Body of pancreas (tissue), 4 donors: ENCODE measurements at regions not wholly inside any gene's neighbourhood (a gene's known extent, or its start where the extent isn't known, plus 50 kb on each side); places are given as distances from the start of the nearest gene placed in this dataset.

Experiments
- POLR2A ChIP-seq, 3 donors: fragments of 450-650 bp; IDR thresholded peaks; one replicate each; pipeline ENCODE4 v1.6.1; 2016; ENCODE audit warnings: antibody characterized with exemption in 3 of 3, mild to moderate bottlenecking in 2 of 3
- TF ChIP-seq, protein P1 (sequence below), 7 experiments: fragments of 450-650 bp in 4 of 7; fragments of 200-600 bp in 3 of 7; sonication (generic) in 3 of 7; IDR thresholded peaks; one replicate each; pipeline ENCODE4 v1.5.1; 2016 to 2019; ENCODE audit warnings: antibody characterized with exemption in 7 of 7

DNA sequence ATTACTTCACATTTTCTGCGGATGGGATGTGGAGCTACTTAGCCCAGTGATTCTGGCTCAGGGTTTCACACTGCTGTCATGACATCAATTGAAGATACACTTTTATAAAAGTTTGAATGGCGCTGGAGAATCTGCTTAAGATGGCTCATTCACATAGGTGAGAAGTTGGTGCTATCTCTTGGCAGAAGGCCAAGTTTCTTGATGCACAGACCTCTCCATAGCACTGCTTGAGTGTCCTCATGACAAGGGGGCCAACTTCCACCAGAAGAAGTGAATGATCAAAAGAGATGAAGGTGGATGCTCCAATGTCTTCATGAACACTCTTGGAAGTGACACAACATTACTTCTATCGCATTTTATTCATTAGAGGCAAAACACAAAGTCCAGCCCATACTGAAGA, 403.7 kb upstream of the CCNG1 start:
- TF ChIP-seq POLR2A (IDR thresholded peaks at IDR 0.05), result no peak
- TF ChIP-seq, protein P1, sequence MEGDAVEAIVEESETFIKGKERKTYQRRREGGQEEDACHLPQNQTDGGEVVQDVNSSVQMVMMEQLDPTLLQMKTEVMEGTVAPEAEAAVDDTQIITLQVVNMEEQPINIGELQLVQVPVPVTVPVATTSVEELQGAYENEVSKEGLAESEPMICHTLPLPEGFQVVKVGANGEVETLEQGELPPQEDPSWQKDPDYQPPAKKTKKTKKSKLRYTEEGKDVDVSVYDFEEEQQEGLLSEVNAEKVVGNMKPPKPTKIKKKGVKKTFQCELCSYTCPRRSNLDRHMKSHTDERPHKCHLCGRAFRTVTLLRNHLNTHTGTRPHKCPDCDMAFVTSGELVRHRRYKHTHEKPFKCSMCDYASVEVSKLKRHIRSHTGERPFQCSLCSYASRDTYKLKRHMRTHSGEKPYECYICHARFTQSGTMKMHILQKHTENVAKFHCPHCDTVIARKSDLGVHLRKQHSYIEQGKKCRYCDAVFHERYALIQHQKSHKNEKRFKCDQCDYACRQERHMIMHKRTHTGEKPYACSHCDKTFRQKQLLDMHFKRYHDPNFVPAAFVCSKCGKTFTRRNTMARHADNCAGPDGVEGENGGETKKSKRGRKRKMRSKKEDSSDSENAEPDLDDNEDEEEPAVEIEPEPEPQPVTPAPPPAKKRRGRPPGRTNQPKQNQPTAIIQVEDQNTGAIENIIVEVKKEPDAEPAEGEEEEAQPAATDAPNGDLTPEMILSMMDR (IDR thresholded peaks at IDR 0.05), result no peak
